ENCODE measurements at regions not wholly inside any gene's neighbourhood (a gene's known extent, or its start where the extent isn't known, plus 50 kb on each side); places are given as distances from the start of the nearest gene placed in this dataset.

- CTCF ChIA-PET (ENCODE audit: low intra/inter-chr PET ratio), result no interaction called here
- no TSS peak for BruUV-seq (replicated peaks)
- Histone ChIP-seq H3K4me2 (ENCODE audit: insufficient read depth, low read length) (no peak overlapping the region), H3K27ac (ENCODE audit: extremely low read depth, low read depth, low read length) (no peak overlapping the region), H3K36me3 (ENCODE audit: control insufficient read depth, insufficient read depth, low read length) (no peaks in the 10 kb centered on the region), H3K9me1 (ENCODE audit: control insufficient read depth, insufficient read depth, low read length) (no peaks in the 10 kb centered on the region), H4K20me1 (replicated peaks; ENCODE audit: control insufficient read depth, insufficient read depth, low read length) (no peaks in the 10 kb centered on the region), H3K27me3 (ENCODE audit: control insufficient read depth in 2 of 2, insufficient read depth in 2 of 2, low read length in 2 of 2) (no peaks in the 10 kb centered on the region), H3K79me2 (ENCODE audit: control insufficient read depth, insufficient read depth, low read length) (no peaks in the 10 kb centered on the region), H3K4me1 (replicated peaks in 1 of 2; ENCODE audit: control insufficient read depth in 2 of 2, insufficient read depth in 2 of 2, low read length in 2 of 2) (no peaks in the 10 kb centered on the region), H3K4me3 (no peak overlapping the region), H3K9ac (ENCODE audit: insufficient read depth in 1 of 2, low read depth in 2 of 2, low read length in 2 of 2) (no peak overlapping the region), H3K9me3 (replicated peaks; ENCODE audit: control insufficient read depth, insufficient read depth, low read depth, low read length) (no peaks in the 10 kb centered on the region), H2AFZ (ENCODE audit: low read depth, low read length) (no peak overlapping the region)
- POLR2A ChIA-PET, result interaction anchor here (1.0 kb wide), 1 partner anchor 12 kb away, joined by 4 read pairs; no protein-coding TSS in a partner anchor
- no peak for DNase-seq (ENCODE audit: extremely low read depth in 1 of 4, low spot score in 3 of 4)
- ATAC-seq, result no peak
- TF ChIP-seq CBX5 (IDR thresholded peaks at IDR 0.05; ENCODE audit: borderline replicate concordance, low read depth), result no peak
- TF ChIP-seq ZBTB1 (CRISPR knock-in tag; IDR thresholded peaks at IDR 0.05; ENCODE audit: borderline replicate concordance, low read depth), result no peak
- no peak for TF ChIP-seq ZNF282 (CRISPR knock-in tag; IDR thresholded peaks at IDR 0.05)
- TF ChIP-seq XRCC4 (IDR thresholded peaks at IDR 0.05; ENCODE audit: extremely low read depth, insufficient read depth, insufficient read length), result no peak
- no peak for TF ChIP-seq TSC22D4 (tag; IDR thresholded peaks at IDR 0.05)
- no peak for TF ChIP-seq CUX1 (CRISPR knock-in tag; IDR thresholded peaks at IDR 0.05)
- TF ChIP-seq ZBTB2 (IDR thresholded peaks at IDR 0.05), result no peak
- TF ChIP-seq SMARCC2 (IDR thresholded peaks at IDR 0.05; ENCODE audit: low read depth), result no peak
- no peak for FAIRE-seq
- intact Hi-C loops (cut with micrococcal nuclease), result no loop called here
- in situ Hi-C loops (cut with MboI), result no loop called here
These were observed 293.0 kb upstream of the TBX3 start for GRCh38 chr12:114976959-114977358.

Measured in K562 (cell line).